Mesenchymal stem cell (in vitro differentiated cells and primary cell): ENCODE measurements at regions not wholly inside any gene's neighbourhood (a gene's known extent, or its start where the extent isn't known, plus 50 kb on each side); places are given as distances from the start of the nearest gene placed in this dataset.

Source experiments
- DNase-seq: peaks from one replicate; pipeline ENCODE4 v3.0.0-alpha.2; 2013
- H2AFZ ChIP-seq: one replicate; pipeline ENCODE4 v1.6.1; 2013; ENCODE audit warnings: low read depth, mild to moderate bottlenecking, control low read depth, inconsistent platforms, low read length, moderate library complexity
- H2AK5ac ChIP-seq: 2 replicates; pipeline ENCODE4 v1.6.1; 2013; ENCODE audit warnings: low read length, moderate library complexity, mild to moderate bottlenecking, inconsistent platforms; ENCODE audit not compliant: severe bottlenecking
- H2BK120ac ChIP-seq: one replicate; pipeline ENCODE4 v1.6.1; 2013; ENCODE audit warnings: low read depth, mild to moderate bottlenecking, inconsistent platforms, low read length, moderate library complexity
- H2BK12ac ChIP-seq, 2 experiments: one replicate each; pipeline ENCODE4 v1.6.1; 2013; ENCODE audit warnings: inconsistent platforms in 2 of 2, low read length in 2 of 2, mild to moderate bottlenecking in 2 of 2, moderate library complexity in 2 of 2, control low read depth in 1 of 2
- H2BK15ac ChIP-seq: one replicate; pipeline ENCODE4 v1.6.1; 2013; ENCODE audit warnings: mild to moderate bottlenecking, low read depth, inconsistent platforms; ENCODE audit not compliant: poor library complexity, severe bottlenecking
- H2BK5ac ChIP-seq: 2 replicates; pipeline ENCODE4 v1.6.1; 2013; ENCODE audit warnings: low read depth, mild to moderate bottlenecking, low read length, control low read depth, inconsistent platforms; ENCODE audit not compliant: poor library complexity, severe bottlenecking
- H3K14ac ChIP-seq, 2 experiments: one replicate each; pipeline ENCODE4 v1.6.1; 2013; ENCODE audit warnings: inconsistent platforms in 2 of 2, low read length in 2 of 2, control low read depth in 1 of 2, mild to moderate bottlenecking in 1 of 2, moderate library complexity in 1 of 2
- H3K18ac ChIP-seq, 2 experiments: one replicate each; pipeline ENCODE4 v1.6.1; 2013; ENCODE audit warnings: inconsistent platforms in 2 of 2, low read length in 2 of 2, control low read depth in 1 of 2, low read depth in 1 of 2, mild to moderate bottlenecking in 1 of 2
- H3K23ac ChIP-seq, 2 experiments: one replicate each; pipeline ENCODE4 v1.6.1; 2013; ENCODE audit warnings: inconsistent platforms in 2 of 2, low read length in 2 of 2, mild to moderate bottlenecking in 2 of 2, moderate library complexity in 2 of 2, control low read depth in 1 of 2
- H3K27ac ChIP-seq: 2 replicates; pipeline ENCODE4 v1.5.1; 2013; ENCODE audit warnings: mild to moderate bottlenecking, moderate library complexity, low read length, control low read depth, inconsistent platforms; ENCODE audit not compliant: poor library complexity, severe bottlenecking
- H3K27me3 ChIP-seq, 2 experiments: 2 replicates each; pipeline versions ENCODE4 v1.6.1 to v1.7.0; 2013; ENCODE audit warnings: low read length in 2 of 2, mild to moderate bottlenecking in 2 of 2, moderate library complexity in 2 of 2, control low read depth in 1 of 2, inconsistent platforms in 1 of 2; ENCODE audit not compliant: control insufficient read depth in 1 of 2, insufficient read depth in 1 of 2
- H3K36me3 ChIP-seq, 2 experiments: 2 replicates each; pipeline versions ENCODE4 v1.6.1 to v1.7.0; 2013; ENCODE audit warnings: low read length in 2 of 2, control low read depth in 1 of 2, inconsistent platforms in 1 of 2, low read depth in 1 of 2, mild to moderate bottlenecking in 1 of 2; ENCODE audit not compliant: insufficient read depth in 2 of 2, control insufficient read depth in 1 of 2
- H3K4ac ChIP-seq, 2 experiments: one replicate each; pipeline ENCODE4 v1.6.1; 2013; ENCODE audit warnings: inconsistent platforms in 2 of 2, low read length in 2 of 2, mild to moderate bottlenecking in 2 of 2, moderate library complexity in 2 of 2, control low read depth in 1 of 2, low read depth in 1 of 2
- H3K4me1 ChIP-seq: 2 replicates; pipeline ENCODE4 v1.6.1; 2013; ENCODE audit warnings: low read depth, low read length, control low read depth; ENCODE audit not compliant: control insufficient read depth, insufficient read depth
- H3K4me2 ChIP-seq: 2 replicates; pipeline ENCODE4 v1.6.1; 2013; ENCODE audit warnings: low read length, mild to moderate bottlenecking, inconsistent platforms; ENCODE audit not compliant: poor library complexity, severe bottlenecking
- H3K4me3 ChIP-seq, 2 experiments: 2 replicates each; pipeline versions ENCODE4 v1.5.1 to v1.7.0; 2013; ENCODE audit warnings: low read length in 2 of 2, mild to moderate bottlenecking in 2 of 2, control low read depth in 1 of 2, low read depth in 1 of 2; ENCODE audit not compliant: insufficient read depth in 1 of 2
- H3K79me1 ChIP-seq: replicated peaks from 2 replicates; pipeline ENCODE4 v1.6.1; 2013; ENCODE audit warnings: mild to moderate bottlenecking, control low read depth, low read length, inconsistent platforms; ENCODE audit not compliant: poor library complexity, severe bottlenecking
- H3K9ac ChIP-seq: 2 replicates; pipeline ENCODE4 v1.7.0; 2013; ENCODE audit warnings: mild to moderate bottlenecking, low read length, moderate library complexity
- H3K9me3 ChIP-seq: 2 replicates; pipeline ENCODE4 v1.7.0; 2013; ENCODE audit warnings: mild to moderate bottlenecking, low read length; ENCODE audit not compliant: control insufficient read depth
- H4K8ac ChIP-seq: one replicate; pipeline ENCODE4 v1.6.1; 2013; ENCODE audit warnings: inconsistent platforms, mild to moderate bottlenecking, low read length, moderate library complexity
- H4K91ac ChIP-seq: one replicate; pipeline ENCODE4 v1.6.1; 2013; ENCODE audit warnings: mild to moderate bottlenecking, low read length, inconsistent platforms
- WGBS: methylation state at CpG from one replicate; pipeline ENCODE4 v1.1.7; 2013; ENCODE audit warnings: mixed read lengths; 5-methylcytosine and 5-hydroxymethylcytosine counted together

DNA sequence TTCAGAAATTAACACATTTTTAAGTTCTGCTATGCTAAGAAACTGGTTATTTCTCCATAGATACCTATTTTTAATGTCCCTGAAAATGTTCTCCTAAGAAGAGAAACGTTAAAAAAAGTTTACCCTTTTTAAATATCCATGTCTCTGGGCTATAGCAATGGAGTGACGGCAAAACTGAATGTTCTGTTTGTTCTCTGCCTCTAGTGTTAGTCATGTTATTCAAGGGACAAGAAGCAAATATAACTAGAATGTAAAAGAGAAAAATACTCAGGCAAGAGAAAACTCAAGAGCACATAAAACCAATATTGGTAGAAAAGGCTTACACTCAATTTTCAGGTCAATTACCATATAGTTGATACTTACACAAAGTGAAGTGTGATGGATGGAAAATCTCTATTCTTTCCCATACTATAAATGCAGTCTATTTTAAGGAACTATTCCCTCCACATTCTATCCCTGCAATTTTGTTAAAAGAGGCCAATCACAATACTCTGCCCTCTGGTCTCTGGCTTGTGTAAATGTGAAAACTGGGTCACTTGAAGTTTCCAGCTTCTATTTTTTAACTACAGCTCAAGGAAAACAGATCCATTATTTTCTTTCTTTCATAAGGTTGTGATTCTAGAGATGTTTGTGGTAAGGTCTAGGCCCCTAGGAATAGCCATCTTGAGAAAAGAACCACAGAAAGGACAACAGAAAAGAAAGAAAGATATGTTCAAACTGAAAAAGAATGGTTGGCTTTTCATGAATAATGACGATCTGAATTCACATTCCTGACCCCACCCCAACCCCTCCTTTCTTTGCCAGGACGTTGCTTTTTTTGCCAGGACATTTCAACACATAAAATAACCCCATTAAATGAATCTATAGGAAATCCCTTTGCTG is 200.3 kb upstream of the FAM83B start:
- Histone ChIP-seq H3K27ac (no peak overlapping the region), H3K14ac (no peak overlapping the region), H2BK12ac (no peak overlapping the region), H3K36me3 (no peaks in the 10 kb centered on the region), H4K8ac (no peak overlapping the region), H3K4me2 (no peak overlapping the region), H2BK15ac (no peak overlapping the region), H3K4me1 (no peaks in the 10 kb centered on the region), H3K27me3 (no peaks in the 10 kb centered on the region), H2AFZ (no peak overlapping the region), H3K4ac (no peak overlapping the region), H3K18ac (no peak overlapping the region), H2AK5ac (no peak overlapping the region), H2BK5ac (no peak overlapping the region), H4K91ac (no peak overlapping the region), H3K23ac (no peak overlapping the region), H2BK120ac (no peak overlapping the region), H3K4me3 (no peak overlapping the region), H3K9ac (no peak overlapping the region), H3K79me1 (no peaks in the 10 kb centered on the region), H3K9me3 (peaks cover 3% of the 10 kb centered on the region)
- DNase-seq = no peak
- 71% methylated on average over 3 of the region's 4 CpGs for WGBS

GRCh38 chr6:54646951-54647664 is 199.5 kb upstream of the FAM83B start:
- Histone ChIP-seq H3K4me2 (no peak overlapping the region), H3K18ac (no peak overlapping the region), H3K14ac (no peak overlapping the region), H4K91ac (no peak overlapping the region), H2AFZ (no peak overlapping the region), H2BK5ac (no peak overlapping the region), H3K4me3 (no peak overlapping the region), H3K4ac (no peak overlapping the region), H2BK120ac (no peak overlapping the region), H3K36me3 (no peaks in the 10 kb centered on the region), H3K4me1 (no peaks in the 10 kb centered on the region), H3K79me1 (no peaks in the 10 kb centered on the region), H3K9me3 (peaks cover 3% of the 10 kb centered on the region), H2BK15ac (no peak overlapping the region), H3K27me3 (no peaks in the 10 kb centered on the region), H3K27ac (no peak overlapping the region), H4K8ac (no peak overlapping the region), H2AK5ac (no peak overlapping the region), H2BK12ac (no peak overlapping the region), H3K23ac (no peak overlapping the region), H3K9ac (no peak overlapping the region)
- 82% methylated on average over 5 of the region's 8 CpGs for WGBS
- DNase-seq = no peak

DNA sequence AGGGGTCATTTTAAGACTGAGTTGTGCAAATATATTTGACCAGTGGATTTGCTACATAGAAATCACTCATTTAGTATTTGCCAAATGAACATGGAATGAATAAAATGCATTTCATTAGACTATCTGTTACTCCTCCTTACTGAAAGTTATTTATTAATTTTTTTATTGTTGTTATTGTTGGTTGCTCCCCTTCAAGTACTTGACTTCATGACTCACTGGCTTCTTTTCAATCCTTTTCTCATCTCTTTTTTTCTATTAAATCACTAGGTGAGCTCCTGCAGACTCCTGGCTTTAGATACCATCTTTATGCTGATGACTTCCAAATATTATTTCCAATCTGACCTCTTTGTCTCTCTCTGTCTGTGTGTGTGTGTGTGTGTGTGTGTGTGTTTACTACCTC is 192.2 kb upstream of the FAM83B start:
- Histone ChIP-seq H4K8ac (no peak overlapping the region), H3K36me3 (no peaks in the 10 kb centered on the region)

GRCh38 chr6:54655162-54655561 is 191.4 kb upstream of the FAM83B start:
- H2AK5ac ChIP-seq = no peak overlapping the region
- H3K27ac ChIP-seq = no peak overlapping the region
- H3K4ac ChIP-seq = no peak overlapping the region
- no peak overlapping the region for H3K23ac ChIP-seq
- no peak overlapping the region for H2BK12ac ChIP-seq
- H4K91ac ChIP-seq = no peak overlapping the region
- H4K8ac ChIP-seq = no peak overlapping the region
- no peak overlapping the region for H2BK120ac ChIP-seq
- no peak overlapping the region for H3K4me3 ChIP-seq
- no peak overlapping the region for H2AFZ ChIP-seq
- H3K36me3 ChIP-seq = no peaks in the 10 kb centered on the region
- H3K18ac ChIP-seq = no peak overlapping the region
- H3K27me3 ChIP-seq = no peaks in the 10 kb centered on the region
- WGBS = 86% methylated on average over 1 of the region's 1 CpG
- H3K4me1 ChIP-seq = no peaks in the 10 kb centered on the region
- no peak overlapping the region for H3K9ac ChIP-seq
- peaks cover 3% of the 10 kb centered on the region for H3K9me3 ChIP-seq
- no peak for DNase-seq
- H2BK5ac ChIP-seq = no peak overlapping the region
- H2BK15ac ChIP-seq = no peak overlapping the region
- H3K4me2 ChIP-seq = no peak overlapping the region
- no peak overlapping the region for H3K14ac ChIP-seq
- no peaks in the 10 kb centered on the region for H3K79me1 ChIP-seq

More for the DNA sequence above, 192.2 kb upstream of the FAM83B start:
- Histone ChIP-seq H3K9me3 (peaks cover 3% of the 10 kb centered on the region), H3K23ac (no peak overlapping the region), H2AK5ac (no peak overlapping the region), H3K27ac (no peak overlapping the region), H3K14ac (no peak overlapping the region), H3K9ac (no peak overlapping the region), H2BK12ac (no peak overlapping the region), H2BK15ac (no peak overlapping the region), H3K79me1 (no peaks in the 10 kb centered on the region), H3K18ac (no peak overlapping the region), H3K27me3 (no peaks in the 10 kb centered on the region), H3K4me3 (no peak overlapping the region), H2BK120ac (no peak overlapping the region), H2BK5ac (no peak overlapping the region), H3K4ac (no peak overlapping the region), H2AFZ (no peak overlapping the region), H3K4me2 (no peak overlapping the region), H4K91ac (no peak overlapping the region), H3K4me1 (no peaks in the 10 kb centered on the region)
- no peak for DNase-seq
